ENCODE measurements at regions not wholly inside any gene's neighbourhood (a gene's known extent, or its start where the extent isn't known, plus 50 kb on each side); places are given as distances from the start of the nearest gene placed in this dataset.
A peak's percentile ranks its signal among the peaks of the same experiment; 100 is the strongest.
"Not testable (repeated sequence)": the region's sequence is repeated elsewhere in the genome, so short reads cannot be mapped to it uniquely, and the experiment has no call there.

- not testable (repeated sequence) for H3K9me3 Mint-ChIP-seq; H3K4me3 Mint-ChIP-seq; DNase-seq (ENCODE audit: low spot score); H3K27me3 Mint-ChIP-seq (ENCODE audit: low read depth); H3K36me3 Mint-ChIP-seq (ENCODE audit: low read depth); H3K27ac Mint-ChIP-seq
- peaks cover 57% of the 10 kb centered on the region for H3K4me1 Mint-ChIP-seq (ENCODE audit: low read depth)
These were observed 270.0 kb downstream of the BTG1 start for GRCh38 chr12:91875671-91876070.

GRCh38 chr12:91874086-91874865 is 271.4 kb downstream of the BTG1 start:
- Mint-ChIP-seq H3K4me3 (no peak overlapping the region), H3K36me3 (ENCODE audit: low read depth) (peaks cover 5% of the 10 kb centered on the region), H3K4me1 (ENCODE audit: low read depth) (peaks cover 47% of the 10 kb centered on the region), H3K27me3 (ENCODE audit: low read depth) (no peaks in the 10 kb centered on the region), H3K9me3 (peaks cover 3% of the 10 kb centered on the region), H3K27ac (no peak overlapping the region)
- no peak for DNase-seq (ENCODE audit: low spot score)

- DNase-seq (ENCODE audit: low spot score): no peak
- no peaks in the 10 kb centered on the region for H3K9me3 Mint-ChIP-seq
- H3K4me3 Mint-ChIP-seq: no peak overlapping the region
- H3K36me3 Mint-ChIP-seq (ENCODE audit: low read depth): peaks cover 3% of the 10 kb centered on the region
- H3K4me1 Mint-ChIP-seq (ENCODE audit: low read depth): peaks cover 28% of the 10 kb centered on the region
- no peaks in the 10 kb centered on the region for H3K27me3 Mint-ChIP-seq (ENCODE audit: low read depth)
- no peak overlapping the region for H3K27ac Mint-ChIP-seq
These were observed 273.9 kb downstream of the BTG1 start for GRCh38 chr12:91871751-91872150.

GRCh38 chr12:91870872-91871707 is 274.6 kb downstream of the BTG1 start:
- Mint-ChIP-seq H3K4me1 (ENCODE audit: low read depth) (peaks cover 22% of the 10 kb centered on the region), H3K9me3 (no peaks in the 10 kb centered on the region), H3K27me3 (ENCODE audit: low read depth) (no peaks in the 10 kb centered on the region), H3K27ac (peak overlapping the region; percentile 29), H3K36me3 (ENCODE audit: low read depth) (peaks cover 3% of the 10 kb centered on the region), H3K4me3 (no peak overlapping the region)
- no peak for DNase-seq (ENCODE audit: low spot score)

- H3K4me3 Mint-ChIP-seq: no peak overlapping the region
- H3K4me1 Mint-ChIP-seq (ENCODE audit: low read depth): peaks cover 13% of the 10 kb centered on the region
- H3K27me3 Mint-ChIP-seq (ENCODE audit: low read depth): no peaks in the 10 kb centered on the region
- no peak for DNase-seq (ENCODE audit: low spot score)
- peaks cover 3% of the 10 kb centered on the region for H3K36me3 Mint-ChIP-seq (ENCODE audit: low read depth)
- H3K9me3 Mint-ChIP-seq: no peaks in the 10 kb centered on the region
- no peak overlapping the region for H3K27ac Mint-ChIP-seq
These were observed 277.6 kb downstream of the BTG1 start for GRCh38 chr12:91868054-91868453.

GRCh38 chr12:91866566-91866965 is 279.1 kb downstream of the BTG1 start:
- Mint-ChIP-seq H3K27ac (no peak overlapping the region), H3K4me1 (ENCODE audit: low read depth) (peaks cover 9% of the 10 kb centered on the region), H3K4me3 (no peak overlapping the region), H3K36me3 (ENCODE audit: low read depth) (peaks cover 3% of the 10 kb centered on the region), H3K9me3 (no peaks in the 10 kb centered on the region), H3K27me3 (ENCODE audit: low read depth) (no peaks in the 10 kb centered on the region)
- DNase-seq (ENCODE audit: low spot score): no peak

GRCh38 chr12:91863702-91864101 is 281.9 kb downstream of the BTG1 start:
- no peak for DNase-seq (ENCODE audit: low spot score)
- Mint-ChIP-seq H3K4me3 (no peak overlapping the region), H3K36me3 (ENCODE audit: low read depth) (no peaks in the 10 kb centered on the region), H3K27ac (no peak overlapping the region), H3K4me1 (ENCODE audit: low read depth) (peaks cover 2% of the 10 kb centered on the region), H3K9me3 (no peaks in the 10 kb centered on the region), H3K27me3 (ENCODE audit: low read depth) (no peaks in the 10 kb centered on the region)

- Mint-ChIP-seq H3K9me3 (no peaks in the 10 kb centered on the region), H3K27ac (no peak overlapping the region), H3K4me3 (no peak overlapping the region), H3K36me3 (ENCODE audit: low read depth) (no peaks in the 10 kb centered on the region), H3K27me3 (ENCODE audit: low read depth) (no peaks in the 10 kb centered on the region), H3K4me1 (ENCODE audit: low read depth) (peaks cover 2% of the 10 kb centered on the region)
- no peak for DNase-seq (ENCODE audit: low spot score)
These were observed 284.1 kb downstream of the BTG1 start for GRCh38 chr12:91861554-91861953.

GRCh38 chr12:91859347-91859746 is 286.3 kb downstream of the BTG1 start:
- Mint-ChIP-seq H3K27ac (no peak overlapping the region), H3K4me1 (ENCODE audit: low read depth) (peaks cover 2% of the 10 kb centered on the region), H3K27me3 (ENCODE audit: low read depth) (no peaks in the 10 kb centered on the region), H3K36me3 (ENCODE audit: low read depth) (no peaks in the 10 kb centered on the region), H3K9me3 (no peaks in the 10 kb centered on the region), H3K4me3 (no peak overlapping the region)
- DNase-seq (ENCODE audit: low spot score): no peak

- Mint-ChIP-seq H3K4me3 (no peak overlapping the region), H3K27ac (no peak overlapping the region), H3K9me3 (no peaks in the 10 kb centered on the region)
These were observed 287.7 kb downstream of the BTG1 start for GRCh38 chr12:91857813-91858542.

GRCh38 chr12:91854725-91855124 is 290.9 kb downstream of the BTG1 start:
- H3K9me3 Mint-ChIP-seq: no peaks in the 10 kb centered on the region
- peaks cover 2% of the 10 kb centered on the region for H3K27me3 Mint-ChIP-seq (ENCODE audit: low read depth)
- peaks cover 5% of the 10 kb centered on the region for H3K4me1 Mint-ChIP-seq (ENCODE audit: low read depth)
- no peak overlapping the region for H3K27ac Mint-ChIP-seq
- no peaks in the 10 kb centered on the region for H3K36me3 Mint-ChIP-seq (ENCODE audit: low read depth)
- no peak for DNase-seq (ENCODE audit: low spot score)
- no peak overlapping the region for H3K4me3 Mint-ChIP-seq

More at GRCh38 chr12:91857813-91858542, 287.7 kb downstream of the BTG1 start:
- Mint-ChIP-seq H3K36me3 (ENCODE audit: low read depth) (no peaks in the 10 kb centered on the region), H3K27me3 (ENCODE audit: low read depth) (peaks cover 2% of the 10 kb centered on the region), H3K4me1 (ENCODE audit: low read depth) (peaks cover 2% of the 10 kb centered on the region)
- DNase-seq (ENCODE audit: low spot score): no peak

- no peak overlapping the region for H3K27ac Mint-ChIP-seq
- no peak overlapping the region for H3K4me3 Mint-ChIP-seq
These were observed 292.1 kb downstream of the BTG1 start for GRCh38 chr12:91853350-91854127.

GRCh38 chr12:91852634-91853033 is 293.0 kb downstream of the BTG1 start:
- Mint-ChIP-seq H3K36me3 (ENCODE audit: low read depth) (no peaks in the 10 kb centered on the region), H3K27ac (no peak overlapping the region), H3K27me3 (ENCODE audit: low read depth) (peaks cover 4% of the 10 kb centered on the region), H3K9me3 (no peaks in the 10 kb centered on the region), H3K4me1 (ENCODE audit: low read depth) (peaks cover 5% of the 10 kb centered on the region), H3K4me3 (no peak overlapping the region)
- no peak for DNase-seq (ENCODE audit: low spot score)

More at GRCh38 chr12:91853350-91854127, 292.1 kb downstream of the BTG1 start:
- DNase-seq (ENCODE audit: low spot score): no peak
- peaks cover 5% of the 10 kb centered on the region for H3K4me1 Mint-ChIP-seq (ENCODE audit: low read depth)
- no peaks in the 10 kb centered on the region for H3K36me3 Mint-ChIP-seq (ENCODE audit: low read depth)
- peaks cover 2% of the 10 kb centered on the region for H3K27me3 Mint-ChIP-seq (ENCODE audit: low read depth)
- H3K9me3 Mint-ChIP-seq: no peaks in the 10 kb centered on the region

Measured in T-helper 2 cell treated with Interferon-gamma antibody and Interleukin-4, amounts not matched to agents 5 μg/mL and 100 μg/mL, for 36 hours (primary cell).